AG10803 (cell line): ENCODE measurements at regions not wholly inside any gene's neighbourhood (a gene's known extent, or its start where the extent isn't known, plus 50 kb on each side); places are given as distances from the start of the nearest gene placed in this dataset.

Experiments
- DNase-seq: peaks from one replicate; pipeline ENCODE4 v3.0.0; 2010; ENCODE audit warnings: low read depth
- H3K4me3 ChIP-seq: 2 replicates; pipeline ENCODE4 v1.5.1; 2011; ENCODE audit warnings: mild to moderate bottlenecking, low read length, control low read depth
- TF ChIP-seq, protein P1 (sequence below): conservative IDR thresholded peaks from 2 replicates; pipeline ENCODE4 v1.5.1; 2011; ENCODE audit warnings: mild to moderate bottlenecking, low read length, control low read depth, inconsistent platforms

DNA sequence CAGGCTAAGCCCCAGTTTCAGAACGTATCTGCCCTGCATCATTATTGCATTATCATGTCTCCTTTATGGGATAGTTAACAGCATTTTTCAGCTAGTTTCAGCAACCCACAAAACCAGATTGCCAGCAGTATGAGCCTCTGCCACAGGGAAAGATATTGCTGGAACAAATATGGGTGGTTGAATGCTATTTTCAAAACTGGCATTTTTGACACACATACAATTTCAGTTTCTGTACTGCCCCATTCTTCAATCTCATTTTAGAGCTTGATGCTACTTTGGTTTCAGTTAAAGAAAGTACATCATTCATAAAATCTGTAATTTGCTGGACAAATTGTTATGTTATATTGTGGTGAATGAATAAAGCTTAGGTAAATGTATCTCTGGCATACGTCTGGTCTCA is 1037.5 kb downstream of the NAALADL2 start:
- TF ChIP-seq, protein P1, sequence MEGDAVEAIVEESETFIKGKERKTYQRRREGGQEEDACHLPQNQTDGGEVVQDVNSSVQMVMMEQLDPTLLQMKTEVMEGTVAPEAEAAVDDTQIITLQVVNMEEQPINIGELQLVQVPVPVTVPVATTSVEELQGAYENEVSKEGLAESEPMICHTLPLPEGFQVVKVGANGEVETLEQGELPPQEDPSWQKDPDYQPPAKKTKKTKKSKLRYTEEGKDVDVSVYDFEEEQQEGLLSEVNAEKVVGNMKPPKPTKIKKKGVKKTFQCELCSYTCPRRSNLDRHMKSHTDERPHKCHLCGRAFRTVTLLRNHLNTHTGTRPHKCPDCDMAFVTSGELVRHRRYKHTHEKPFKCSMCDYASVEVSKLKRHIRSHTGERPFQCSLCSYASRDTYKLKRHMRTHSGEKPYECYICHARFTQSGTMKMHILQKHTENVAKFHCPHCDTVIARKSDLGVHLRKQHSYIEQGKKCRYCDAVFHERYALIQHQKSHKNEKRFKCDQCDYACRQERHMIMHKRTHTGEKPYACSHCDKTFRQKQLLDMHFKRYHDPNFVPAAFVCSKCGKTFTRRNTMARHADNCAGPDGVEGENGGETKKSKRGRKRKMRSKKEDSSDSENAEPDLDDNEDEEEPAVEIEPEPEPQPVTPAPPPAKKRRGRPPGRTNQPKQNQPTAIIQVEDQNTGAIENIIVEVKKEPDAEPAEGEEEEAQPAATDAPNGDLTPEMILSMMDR: no peak
- DNase-seq: peak; percentile 13
- H3K4me3 ChIP-seq: no peak overlapping the region

DNA sequence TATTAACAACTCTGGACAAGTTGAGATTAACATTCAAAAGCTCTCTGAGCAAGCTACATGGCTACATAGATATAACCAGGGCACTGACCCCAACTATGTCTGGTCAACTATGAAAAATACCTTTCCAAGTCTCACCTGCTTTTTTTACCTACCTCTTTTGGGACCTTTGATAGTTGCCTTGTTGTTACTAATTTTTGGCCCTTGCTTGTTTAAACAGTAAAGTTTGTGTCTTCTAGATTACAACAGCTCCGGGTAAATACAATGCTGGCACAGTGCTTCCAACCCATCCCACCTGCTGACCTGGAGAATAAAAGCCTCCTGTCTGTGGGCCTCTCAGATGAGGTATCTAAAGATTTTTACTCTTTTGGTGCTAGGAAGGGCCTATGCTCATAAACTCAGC is 1036.6 kb downstream of the NAALADL2 start:
- TF ChIP-seq, protein P1: no peak
- DNase-seq: no peak
- H3K4me3 ChIP-seq: no peak overlapping the region

DNA sequence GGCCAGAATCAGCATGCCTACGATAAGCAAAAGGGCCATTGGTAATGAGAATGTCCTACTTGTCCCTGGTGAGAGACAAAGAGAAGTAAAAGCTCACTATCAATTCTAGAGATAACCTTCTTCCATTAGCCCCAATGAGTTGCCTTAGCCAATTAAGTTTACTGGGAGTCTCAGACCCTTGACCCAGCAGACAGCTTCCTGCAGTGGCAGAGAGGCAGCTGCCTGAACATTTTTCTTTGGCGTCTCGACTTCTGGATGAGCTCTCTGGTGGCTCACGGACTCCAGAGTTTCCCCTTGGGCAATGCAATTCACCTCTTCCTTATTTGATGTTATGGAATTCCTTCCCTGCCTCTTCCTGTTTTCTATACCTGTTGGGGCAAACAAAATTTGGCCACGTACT is 1034.4 kb downstream of the NAALADL2 start:
- TF ChIP-seq, protein P1: no peak
- DNase-seq: no peak

DNA sequence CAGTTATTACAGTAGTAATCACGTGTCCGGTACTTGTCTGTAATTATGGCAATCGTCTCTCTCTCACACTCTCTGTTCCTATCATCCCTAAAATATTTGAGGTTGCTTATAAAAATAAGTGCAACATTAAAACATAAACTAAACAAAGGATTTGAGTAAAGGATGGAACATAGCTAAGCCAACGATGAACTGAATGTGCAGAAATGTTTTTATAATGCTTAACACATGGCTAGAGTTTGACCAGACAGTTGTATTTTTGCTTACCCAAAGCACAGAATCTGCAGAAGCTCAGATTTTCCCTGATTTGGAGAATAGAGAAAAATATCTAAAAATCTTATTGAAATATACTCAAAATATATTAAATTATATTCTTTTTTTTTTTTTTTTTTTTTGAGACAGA is 1030.9 kb downstream of the NAALADL2 start:
- no peak for DNase-seq
- TF ChIP-seq, protein P1: no peak
- no peak overlapping the region for H3K4me3 ChIP-seq

More for the DNA sequence above, 1034.4 kb downstream of the NAALADL2 start:
- H3K4me3 ChIP-seq: no peak overlapping the region

DNA sequence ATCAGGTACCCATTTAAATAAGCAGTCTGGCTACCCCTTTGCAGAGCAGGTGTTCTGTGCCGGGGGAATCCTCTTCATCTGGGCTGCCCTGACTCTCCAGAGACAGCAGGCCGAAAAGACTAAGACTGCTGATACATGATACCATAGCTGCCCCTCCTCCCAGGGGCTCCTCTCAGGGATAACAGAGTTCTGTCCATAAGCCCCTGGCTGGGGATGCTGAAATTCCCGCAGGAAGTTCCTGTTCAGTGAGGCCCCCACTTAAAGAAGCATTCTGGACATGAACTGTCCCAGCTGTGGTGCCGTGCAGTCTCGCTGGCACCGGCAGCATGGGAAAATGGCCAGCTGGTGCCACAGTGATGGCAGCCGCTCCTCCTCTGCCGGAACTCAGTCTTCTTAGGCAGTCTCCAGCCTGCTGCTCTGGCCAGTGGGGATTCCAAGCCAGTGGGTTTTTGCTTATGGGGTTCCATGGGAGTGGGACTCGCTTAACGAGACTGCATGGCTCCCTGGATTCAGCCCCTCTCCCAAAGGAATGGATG is 1026.2 kb downstream of the NAALADL2 start:
- TF ChIP-seq, protein P1: no peak
- no peak overlapping the region for H3K4me3 ChIP-seq
- no peak for DNase-seq

DNA sequence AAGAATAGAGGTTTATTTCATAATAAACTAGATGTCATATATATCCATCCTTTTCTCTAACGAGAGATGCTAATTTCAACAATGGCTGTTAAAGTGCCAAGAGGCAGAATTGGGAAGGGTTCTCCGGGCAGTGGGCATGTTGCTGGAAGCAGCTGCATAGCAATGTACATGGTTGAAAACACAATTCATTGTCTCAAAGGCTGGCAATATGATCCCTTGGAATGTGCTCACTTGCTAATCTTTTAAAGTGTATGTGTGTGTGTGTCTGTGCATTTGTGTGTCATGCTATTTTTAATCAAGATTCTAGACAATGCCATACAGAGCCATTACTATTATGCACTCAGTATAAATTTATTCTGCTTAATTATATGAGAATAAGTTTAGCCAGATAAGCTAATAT is 1020.3 kb downstream of the NAALADL2 start:
- TF ChIP-seq, protein P1: no peak
- no peak for DNase-seq
- H3K4me3 ChIP-seq: no peak overlapping the region

DNA sequence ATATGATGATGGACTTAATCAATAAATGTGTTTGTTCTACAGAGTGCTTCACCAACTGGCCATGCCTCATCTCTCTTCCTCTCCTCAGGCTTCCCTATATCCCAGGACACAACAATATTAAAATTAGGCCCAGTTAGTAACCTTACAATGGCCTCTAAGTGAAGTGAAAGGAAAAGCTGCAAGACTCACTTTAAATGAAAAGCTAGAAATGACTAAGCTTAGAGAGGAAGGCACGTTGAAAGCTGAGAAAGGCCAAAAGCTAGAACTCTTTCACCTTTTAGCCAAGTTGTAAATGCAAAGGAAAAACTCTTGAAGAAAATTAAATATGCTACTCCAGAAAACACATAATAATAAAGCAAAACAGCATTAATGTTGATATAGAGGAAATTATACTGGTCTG is 1010.3 kb downstream of the NAALADL2 start:
- TF ChIP-seq, protein P1: no peak
- no peak overlapping the region for H3K4me3 ChIP-seq
- no peak for DNase-seq
